ENCODE measurements at regions not wholly inside any gene's neighbourhood (a gene's known extent, or its start where the extent isn't known, plus 50 kb on each side); places are given as distances from the start of the nearest gene placed in this dataset.

DNA sequence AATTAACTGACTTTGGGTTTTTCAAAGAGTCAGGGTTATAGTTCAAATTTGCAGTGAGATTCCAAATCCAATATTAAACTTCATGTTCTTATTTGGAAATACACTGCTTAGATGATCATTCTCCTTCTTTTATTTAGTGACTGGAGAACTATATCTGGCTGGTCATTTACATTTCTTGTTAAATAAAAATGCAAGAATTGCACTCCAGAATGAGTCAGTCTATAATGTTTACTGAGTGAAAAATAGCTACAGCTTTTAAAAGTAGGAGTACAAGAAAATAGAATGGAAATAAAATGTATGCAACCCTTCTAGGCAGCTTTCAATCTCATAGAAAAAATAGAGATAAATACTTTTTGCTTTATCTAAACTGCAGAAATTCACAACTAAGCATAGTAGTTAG is 54.5 kb upstream of the CD2AP start:
- TF ChIP-seq TEAD4 (IDR thresholded peaks at IDR 0.05), result no peak
- no peak for TF ChIP-seq TAF1 (IDR thresholded peaks at IDR 0.05; ENCODE audit: low read depth)
- TF ChIP-seq FOXM1 (IDR thresholded peaks at IDR 0.05; ENCODE audit: borderline replicate concordance, low read depth), result no peak
- TF ChIP-seq CEBPB (IDR thresholded peaks at IDR 0.05), result no peak
- TF ChIP-seq, protein P1, sequence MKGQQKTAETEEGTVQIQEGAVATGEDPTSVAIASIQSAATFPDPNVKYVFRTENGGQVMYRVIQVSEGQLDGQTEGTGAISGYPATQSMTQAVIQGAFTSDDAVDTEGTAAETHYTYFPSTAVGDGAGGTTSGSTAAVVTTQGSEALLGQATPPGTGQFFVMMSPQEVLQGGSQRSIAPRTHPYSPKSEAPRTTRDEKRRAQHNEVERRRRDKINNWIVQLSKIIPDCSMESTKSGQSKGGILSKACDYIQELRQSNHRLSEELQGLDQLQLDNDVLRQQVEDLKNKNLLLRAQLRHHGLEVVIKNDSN (IDR thresholded peaks at IDR 0.05), result no peak
- no peak for TF ChIP-seq NFIC (IDR thresholded peaks at IDR 0.05)
- TF ChIP-seq, protein P2, sequence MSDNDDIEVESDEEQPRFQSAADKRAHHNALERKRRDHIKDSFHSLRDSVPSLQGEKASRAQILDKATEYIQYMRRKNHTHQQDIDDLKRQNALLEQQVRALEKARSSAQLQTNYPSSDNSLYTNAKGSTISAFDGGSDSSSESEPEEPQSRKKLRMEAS (IDR thresholded peaks at IDR 0.05), result no peak
- no peak for TF ChIP-seq CREB1 (IDR thresholded peaks at IDR 0.05; ENCODE audit: low read depth)
- TF ChIP-seq ZBTB7A (IDR thresholded peaks at IDR 0.05; ENCODE audit: low read depth), result no peak
- TF ChIP-seq TCF12 (IDR thresholded peaks at IDR 0.05; ENCODE audit: low read depth), result no peak
- no peak for TF ChIP-seq EP300 (IDR thresholded peaks at IDR 0.05; ENCODE audit: borderline replicate concordance)
- TF ChIP-seq RAD21 (IDR thresholded peaks at IDR 0.05; ENCODE audit: low read depth), result no peak
- TF ChIP-seq EGR1 (IDR thresholded peaks at IDR 0.05), result no peak

DNA sequence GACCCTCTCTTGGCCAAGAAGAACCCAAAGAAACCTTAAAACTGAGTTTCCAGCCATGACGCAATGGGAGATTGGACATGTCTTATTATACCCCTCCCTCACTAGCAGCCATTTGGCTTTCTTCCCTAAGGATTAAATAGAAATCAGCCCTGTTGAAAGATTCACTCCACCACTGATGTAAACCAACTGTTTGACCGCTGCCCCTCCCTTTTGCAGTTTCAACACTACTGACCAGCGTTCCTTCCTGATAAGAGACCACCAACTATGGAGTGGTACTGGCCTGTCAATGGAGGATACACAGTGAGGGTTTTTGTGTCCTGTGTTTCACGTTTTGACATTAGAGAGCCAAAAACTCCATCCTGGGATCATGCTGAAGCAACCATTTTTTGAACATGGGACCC is 53.2 kb upstream of the CD2AP start:
- TF ChIP-seq RAD21 (IDR thresholded peaks at IDR 0.05; ENCODE audit: low read depth) (no peak), ZBTB7A (IDR thresholded peaks at IDR 0.05; ENCODE audit: low read depth) (no peak), EGR1 (IDR thresholded peaks at IDR 0.05) (no peak), YY1 (IDR thresholded peaks at IDR 0.05; ENCODE audit: low read depth) (no peak), FOXM1 (IDR thresholded peaks at IDR 0.05; ENCODE audit: borderline replicate concordance, low read depth) (no peak), CREB1 (IDR thresholded peaks at IDR 0.05; ENCODE audit: low read depth) (no peak)
- TF ChIP-seq, protein P1 (IDR thresholded peaks at IDR 0.05), result no peak
- TF ChIP-seq, protein P2 (IDR thresholded peaks at IDR 0.05), result no peak
- TF ChIP-seq, protein P3, sequence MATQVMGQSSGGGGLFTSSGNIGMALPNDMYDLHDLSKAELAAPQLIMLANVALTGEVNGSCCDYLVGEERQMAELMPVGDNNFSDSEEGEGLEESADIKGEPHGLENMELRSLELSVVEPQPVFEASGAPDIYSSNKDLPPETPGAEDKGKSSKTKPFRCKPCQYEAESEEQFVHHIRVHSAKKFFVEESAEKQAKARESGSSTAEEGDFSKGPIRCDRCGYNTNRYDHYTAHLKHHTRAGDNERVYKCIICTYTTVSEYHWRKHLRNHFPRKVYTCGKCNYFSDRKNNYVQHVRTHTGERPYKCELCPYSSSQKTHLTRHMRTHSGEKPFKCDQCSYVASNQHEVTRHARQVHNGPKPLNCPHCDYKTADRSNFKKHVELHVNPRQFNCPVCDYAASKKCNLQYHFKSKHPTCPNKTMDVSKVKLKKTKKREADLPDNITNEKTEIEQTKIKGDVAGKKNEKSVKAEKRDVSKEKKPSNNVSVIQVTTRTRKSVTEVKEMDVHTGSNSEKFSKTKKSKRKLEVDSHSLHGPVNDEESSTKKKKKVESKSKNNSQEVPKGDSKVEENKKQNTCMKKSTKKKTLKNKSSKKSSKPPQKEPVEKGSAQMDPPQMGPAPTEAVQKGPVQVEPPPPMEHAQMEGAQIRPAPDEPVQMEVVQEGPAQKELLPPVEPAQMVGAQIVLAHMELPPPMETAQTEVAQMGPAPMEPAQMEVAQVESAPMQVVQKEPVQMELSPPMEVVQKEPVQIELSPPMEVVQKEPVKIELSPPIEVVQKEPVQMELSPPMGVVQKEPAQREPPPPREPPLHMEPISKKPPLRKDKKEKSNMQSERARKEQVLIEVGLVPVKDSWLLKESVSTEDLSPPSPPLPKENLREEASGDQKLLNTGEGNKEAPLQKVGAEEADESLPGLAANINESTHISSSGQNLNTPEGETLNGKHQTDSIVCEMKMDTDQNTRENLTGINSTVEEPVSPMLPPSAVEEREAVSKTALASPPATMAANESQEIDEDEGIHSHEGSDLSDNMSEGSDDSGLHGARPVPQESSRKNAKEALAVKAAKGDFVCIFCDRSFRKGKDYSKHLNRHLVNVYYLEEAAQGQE (IDR thresholded peaks at IDR 0.05; ENCODE audit: low read depth), result no peak

DNA sequence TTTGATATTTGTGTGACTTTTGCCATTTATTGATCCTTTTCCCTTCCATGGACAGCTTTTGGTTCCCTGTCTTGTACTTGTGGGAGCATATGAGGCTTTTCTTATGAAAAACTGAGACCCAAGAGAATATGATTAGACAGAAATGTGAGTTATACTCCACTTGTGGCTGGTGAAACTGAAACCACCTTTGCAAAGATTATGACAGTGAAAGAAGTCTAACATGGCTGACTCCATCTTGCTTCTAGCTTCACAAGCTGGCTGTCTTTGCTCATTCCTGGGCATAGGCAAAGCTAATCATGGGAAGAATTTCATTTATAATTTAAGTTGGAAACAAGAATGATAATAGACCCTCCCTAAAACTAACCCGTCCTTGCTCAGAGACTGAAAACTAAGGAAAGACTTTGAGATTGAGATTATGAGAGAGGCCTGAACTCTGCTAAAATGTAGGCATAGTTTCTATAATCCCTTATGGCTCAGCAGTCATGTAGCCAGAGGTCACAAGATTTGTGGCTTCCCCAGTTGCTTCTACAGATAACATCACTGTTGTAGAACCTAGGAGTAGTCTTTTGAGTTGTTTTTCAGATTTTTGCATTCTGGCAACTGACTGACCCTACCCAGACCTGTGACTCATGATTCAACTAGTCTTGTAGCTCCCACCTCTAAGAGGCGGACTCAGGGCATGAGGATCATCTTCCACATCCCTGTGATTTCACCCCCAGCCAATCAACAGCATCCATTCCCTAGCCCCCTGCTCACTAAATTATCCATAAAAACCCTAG is 50.9 kb upstream of the CD2AP start:
- TF ChIP-seq CREB1 (IDR thresholded peaks at IDR 0.05; ENCODE audit: low read depth) (no peak), NFIC (IDR thresholded peaks at IDR 0.05) (no peak), EGR1 (IDR thresholded peaks at IDR 0.05) (no peak), CEBPB (IDR thresholded peaks at IDR 0.05) (no peak), TCF12 (IDR thresholded peaks at IDR 0.05; ENCODE audit: low read depth) (no peak), TAF1 (IDR thresholded peaks at IDR 0.05; ENCODE audit: low read depth) (no peak), RAD21 (IDR thresholded peaks at IDR 0.05; ENCODE audit: low read depth) (no peak), EP300 (IDR thresholded peaks at IDR 0.05; ENCODE audit: borderline replicate concordance) (no peak), TEAD4 (IDR thresholded peaks at IDR 0.05) (no peak), FOXM1 (IDR thresholded peaks at IDR 0.05; ENCODE audit: borderline replicate concordance, low read depth) (no peak), ZBTB7A (IDR thresholded peaks at IDR 0.05; ENCODE audit: low read depth) (no peak), YY1 (IDR thresholded peaks at IDR 0.05; ENCODE audit: low read depth) (no peak)
- TF ChIP-seq, protein P1 (IDR thresholded peaks at IDR 0.05), result no peak
- TF ChIP-seq, protein P3 (IDR thresholded peaks at IDR 0.05; ENCODE audit: low read depth), result no peak
- TF ChIP-seq, protein P2 (IDR thresholded peaks at IDR 0.05), result no peak

DNA sequence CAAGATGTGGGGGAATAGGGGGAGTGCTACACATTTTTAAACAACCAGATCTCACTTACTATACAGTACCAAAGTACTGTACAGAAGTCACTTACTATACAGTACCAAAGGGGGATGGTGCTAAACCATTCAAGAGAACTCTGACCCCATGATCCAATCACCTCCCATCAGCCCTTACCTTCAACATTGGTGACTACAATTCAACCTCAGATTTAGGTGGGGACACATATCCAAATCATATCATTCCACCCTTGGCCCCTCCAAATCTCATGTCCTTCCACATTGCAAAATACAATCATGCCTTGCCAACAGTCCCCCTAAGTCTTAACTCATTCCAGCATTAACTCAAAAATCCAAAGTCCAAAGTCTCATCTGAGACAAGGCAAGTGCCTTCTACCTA is 49.9 kb upstream of the CD2AP start:
- TF ChIP-seq ZBTB7A (IDR thresholded peaks at IDR 0.05; ENCODE audit: low read depth), result no peak
- TF ChIP-seq, protein P2 (IDR thresholded peaks at IDR 0.05), result no peak
- TF ChIP-seq EP300 (IDR thresholded peaks at IDR 0.05; ENCODE audit: borderline replicate concordance), result no peak
- no peak for TF ChIP-seq RAD21 (IDR thresholded peaks at IDR 0.05; ENCODE audit: low read depth)
- no peak for TF ChIP-seq FOXM1 (IDR thresholded peaks at IDR 0.05; ENCODE audit: borderline replicate concordance, low read depth)
- no peak for TF ChIP-seq CREB1 (IDR thresholded peaks at IDR 0.05; ENCODE audit: low read depth)
- TF ChIP-seq CEBPB (IDR thresholded peaks at IDR 0.05), result no peak
- TF ChIP-seq, protein P1 (IDR thresholded peaks at IDR 0.05), result no peak
- no peak for TF ChIP-seq TAF1 (IDR thresholded peaks at IDR 0.05; ENCODE audit: low read depth)
- TF ChIP-seq TCF12 (IDR thresholded peaks at IDR 0.05; ENCODE audit: low read depth), result no peak
